GM18951 (cell line): ENCODE measurements at regions not wholly inside any gene's neighbourhood (a gene's known extent, or its start where the extent isn't known, plus 50 kb on each side); places are given as distances from the start of the nearest gene placed in this dataset.
"Not testable (repeated sequence)": the region's sequence is repeated elsewhere in the genome, so short reads cannot be mapped to it uniquely, and the experiment has no call there.

Experiments
- POLR2A ChIP-seq: IDR thresholded peaks from 4 replicates; pipeline ENCODE4 v1.6.1; 2011; ENCODE audit warnings: mild to moderate bottlenecking; ENCODE audit not compliant: insufficient read length, insufficient read depth; ENCODE audit errors: extremely low read depth
- in situ Hi-C: fragments of 300-500 bp; cut with MboI; formaldehyde crosslinking; loops from one replicate; pipeline ENCODE4 v1.12.0; 2022; ENCODE audit warnings: low sequenced_read_pairs, mixed read lengths, inconsistent platforms; ENCODE audit not compliant: unreplicated experiment

DNA sequence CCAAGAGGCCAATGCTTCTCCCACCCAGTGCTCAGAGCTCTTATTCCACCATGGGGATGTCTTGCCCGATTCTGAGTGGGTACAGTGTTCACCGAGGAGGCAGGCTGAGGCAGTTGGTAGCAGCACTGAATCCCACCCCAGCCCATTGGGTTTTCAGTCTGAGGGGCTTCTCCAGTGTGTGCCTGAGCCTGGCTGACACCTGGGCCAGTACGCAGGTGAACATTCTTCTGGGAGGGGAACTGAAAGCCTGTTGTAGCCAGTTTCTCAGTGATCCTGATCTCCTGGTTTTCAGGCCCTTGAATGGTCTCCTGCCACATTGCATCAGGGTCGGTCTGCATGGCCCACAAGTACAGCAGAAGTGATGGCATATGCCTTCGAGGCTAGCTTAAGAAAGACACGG lies 98.2 kb downstream of the TMEM17 start:
- in situ Hi-C loops: no loop called here
- no peak for TF ChIP-seq POLR2A

GRCh38 chr2:62407401-62407800 lies 98.6 kb downstream of the TMEM17 start:
- in situ Hi-C loops: no loop called here
- no peak for TF ChIP-seq POLR2A

- in situ Hi-C loops: no loop called here
- no peak for TF ChIP-seq POLR2A
Measured at GRCh38 chr2:62406573-62407043, 99.4 kb downstream of the TMEM17 start.

GRCh38 chr2:62404913-62405312 lies 101.1 kb downstream of the TMEM17 start:
- TF ChIP-seq POLR2A: no peak
- in situ Hi-C loops: no loop called here

DNA sequence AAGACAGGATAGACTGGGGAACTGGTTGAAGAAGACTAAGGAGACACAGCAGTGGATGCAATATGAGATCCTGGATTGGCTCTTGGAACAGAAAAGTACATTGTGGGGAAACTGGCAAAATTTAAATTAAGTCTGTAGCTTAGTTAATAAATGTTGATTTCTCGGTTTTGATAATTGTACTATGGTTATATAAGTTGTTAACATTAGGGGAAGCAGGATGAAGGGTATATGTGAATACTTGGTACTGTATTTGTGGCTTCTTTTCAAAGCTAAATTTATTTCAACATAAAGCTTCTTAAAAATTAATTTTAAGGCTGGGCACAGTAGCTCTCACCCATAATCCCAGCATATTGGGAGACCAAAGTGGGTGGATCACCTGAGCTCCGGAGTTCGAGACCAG lies 103.8 kb downstream of the TMEM17 start:
- no peak for TF ChIP-seq POLR2A
- in situ Hi-C loops: no loop called here

- TF ChIP-seq POLR2A: no peak
- in situ Hi-C loops: no loop called here
Measured at GRCh38 chr2:62398356-62398755, 107.6 kb downstream of the TMEM17 start.

DNA sequence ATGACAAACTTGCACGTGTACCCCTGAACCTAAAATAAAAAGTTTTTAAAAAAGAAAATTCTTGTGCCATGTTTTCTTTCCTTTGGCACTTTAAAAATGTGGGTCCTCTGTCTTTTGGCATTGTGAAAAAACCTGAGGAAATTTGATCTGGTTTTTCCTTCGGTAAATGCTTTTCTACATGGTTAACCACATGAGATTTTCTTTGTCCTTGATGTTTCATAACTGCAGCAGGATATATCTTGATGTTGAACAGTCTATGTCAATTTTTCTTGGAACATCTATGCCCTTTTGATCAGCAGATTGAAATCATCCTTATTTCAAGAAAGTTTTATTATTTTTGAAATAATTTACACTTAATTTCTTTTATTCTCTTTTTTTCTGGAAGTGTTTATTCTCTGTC lies 109.1 kb downstream of the TMEM17 start:
- no peak for TF ChIP-seq POLR2A
- in situ Hi-C loops: no loop called here

- TF ChIP-seq POLR2A: no peak
- in situ Hi-C loops: no loop called here
Measured at GRCh38 chr2:62393293-62393692, 112.7 kb downstream of the TMEM17 start.

GRCh38 chr2:62391696-62392095 lies 114.3 kb downstream of the TMEM17 start:
- TF ChIP-seq POLR2A: no peak
- in situ Hi-C loops: no loop called here

GRCh38 chr2:62386378-62386777 lies 119.6 kb downstream of the TMEM17 start:
- in situ Hi-C loops: not testable (repeated sequence)

- no peak for TF ChIP-seq POLR2A
- in situ Hi-C loops: no loop called here
Measured at GRCh38 chr2:62383846-62384245, 122.1 kb downstream of the TMEM17 start.

DNA sequence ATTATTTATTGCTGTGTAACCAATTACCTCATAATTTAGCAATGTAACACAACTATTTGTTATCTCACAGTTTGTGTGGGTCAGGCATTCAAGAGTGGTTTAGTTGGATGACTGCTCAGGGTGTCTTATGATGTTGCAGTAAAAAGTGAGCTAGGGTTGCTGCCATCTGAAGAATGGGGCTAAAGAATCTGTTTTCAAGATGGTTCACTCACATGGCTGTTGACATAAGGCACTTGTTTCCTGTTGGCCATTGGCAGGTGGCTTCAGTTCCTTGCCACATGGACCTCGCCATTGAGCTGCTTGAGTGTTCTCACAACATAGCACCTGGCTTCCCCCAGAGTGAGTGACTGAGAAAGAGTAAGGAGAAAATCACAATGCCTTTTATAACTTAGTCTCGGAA lies 123.2 kb downstream of the TMEM17 start:
- in situ Hi-C loops: no loop called here
- TF ChIP-seq POLR2A: no peak

DNA sequence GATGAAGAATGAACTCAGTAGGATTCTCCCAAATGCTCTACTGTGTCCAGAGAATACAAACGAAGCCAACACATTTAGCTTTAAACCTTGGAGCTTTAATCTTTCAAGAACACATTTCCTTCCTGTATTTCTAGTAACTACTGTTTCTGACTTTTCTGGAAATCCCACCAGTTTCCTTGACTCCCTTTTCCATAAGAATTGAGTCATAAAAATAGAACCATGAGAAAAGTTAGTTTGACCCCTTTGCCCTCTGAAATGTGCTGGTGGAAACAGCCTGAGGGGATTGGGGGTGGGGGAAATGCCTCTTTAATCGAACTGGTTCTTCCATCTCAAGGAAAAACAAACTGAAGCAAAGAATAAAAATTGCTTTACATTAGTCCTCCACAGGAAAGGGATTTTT lies 123.9 kb downstream of the TMEM17 start:
- in situ Hi-C loops: no loop called here
- TF ChIP-seq POLR2A: no peak

DNA sequence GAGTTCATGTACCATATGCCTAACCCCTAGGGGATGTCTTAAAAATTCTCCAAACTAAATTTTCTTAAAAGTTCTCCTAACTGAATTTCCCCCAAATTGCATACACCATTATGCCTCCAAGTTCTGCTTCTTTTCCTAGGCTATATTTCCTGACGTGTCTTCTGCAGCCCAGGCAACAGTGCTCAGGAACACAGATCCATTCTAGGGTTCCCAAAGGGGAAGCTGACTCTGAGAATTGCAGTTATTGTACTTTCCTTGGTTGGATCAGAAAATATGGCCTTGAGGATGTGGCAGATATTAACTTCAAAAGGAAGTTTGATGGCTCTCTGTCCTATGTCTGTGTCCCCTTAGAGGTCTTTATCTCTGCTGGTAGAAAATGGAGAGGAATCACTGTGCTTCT lies 124.3 kb downstream of the TMEM17 start:
- in situ Hi-C loops: no loop called here
- TF ChIP-seq POLR2A: no peak

- in situ Hi-C loops: no loop called here
- TF ChIP-seq POLR2A: no peak
Measured at GRCh38 chr2:62379566-62379965, 126.4 kb downstream of the TMEM17 start.
